ENCODE measurements at regions not wholly inside any gene's neighbourhood (a gene's known extent, or its start where the extent isn't known, plus 50 kb on each side); places are given as distances from the start of the nearest gene placed in this dataset.

DNA sequence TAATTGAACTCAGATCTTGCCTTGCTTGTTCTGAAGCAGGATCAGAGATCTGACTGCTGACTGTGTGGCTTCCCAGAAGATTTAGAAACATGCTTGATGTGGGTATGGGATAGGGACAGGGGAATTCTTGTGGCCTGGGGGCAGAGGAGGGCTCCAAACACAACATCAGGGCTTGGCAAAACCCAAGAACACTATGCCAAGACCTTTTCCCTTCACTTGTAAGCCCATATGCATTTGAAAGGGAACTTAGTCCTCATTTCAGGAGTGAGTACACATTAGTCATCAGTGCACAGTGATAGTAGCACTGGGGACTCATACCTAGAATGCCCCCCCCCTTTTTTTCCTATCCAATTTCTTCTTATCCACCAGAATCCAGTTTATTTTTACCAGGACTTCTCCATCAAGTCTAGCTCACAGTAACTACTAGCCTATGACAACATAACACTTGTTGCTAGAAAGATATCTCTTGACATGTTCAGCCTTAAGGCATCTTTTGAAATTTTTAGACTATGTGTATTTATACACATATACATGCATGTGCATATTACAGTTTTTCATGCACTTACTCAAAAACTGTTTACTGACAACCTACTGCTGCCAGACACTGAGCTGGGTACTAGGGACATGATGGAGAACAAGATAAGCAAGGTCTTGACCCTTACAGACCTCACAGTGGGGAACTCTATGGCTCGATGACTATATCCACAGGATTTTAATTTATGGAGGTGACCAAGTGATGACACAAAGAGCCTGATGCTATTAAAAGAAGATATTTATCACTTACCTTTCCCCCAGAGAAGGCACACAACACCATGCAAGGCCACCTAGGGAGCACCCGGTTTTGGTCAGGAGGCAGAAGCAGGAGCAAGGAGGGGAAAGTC is 158.3 kb upstream of the MAP3K1 start:
- peaks cover 7% of the 10 kb centered on the region for H3K4me1 ChIP-seq (ENCODE audit: control insufficient read depth, insufficient read depth, low read length, unreplicated experiment)
- peaks cover 45% of the 10 kb centered on the region for H3K27me3 ChIP-seq (ENCODE audit: insufficient read depth, low read length)
- no peak overlapping the region for H3K27ac ChIP-seq (ENCODE audit: low read depth, low read length)
- no peak overlapping the region for H3K4me3 ChIP-seq (ENCODE audit: low read depth, low read length)
- no peak overlapping the region for H2AFZ ChIP-seq (ENCODE audit: low read length, unreplicated experiment)
- no peaks in the 10 kb centered on the region for H3K79me2 ChIP-seq (ENCODE audit: control insufficient read depth, insufficient read depth, low read length, unreplicated experiment)
- H3K36me3 ChIP-seq (ENCODE audit: insufficient read depth, low read length): no peaks in the 10 kb centered on the region

DNA sequence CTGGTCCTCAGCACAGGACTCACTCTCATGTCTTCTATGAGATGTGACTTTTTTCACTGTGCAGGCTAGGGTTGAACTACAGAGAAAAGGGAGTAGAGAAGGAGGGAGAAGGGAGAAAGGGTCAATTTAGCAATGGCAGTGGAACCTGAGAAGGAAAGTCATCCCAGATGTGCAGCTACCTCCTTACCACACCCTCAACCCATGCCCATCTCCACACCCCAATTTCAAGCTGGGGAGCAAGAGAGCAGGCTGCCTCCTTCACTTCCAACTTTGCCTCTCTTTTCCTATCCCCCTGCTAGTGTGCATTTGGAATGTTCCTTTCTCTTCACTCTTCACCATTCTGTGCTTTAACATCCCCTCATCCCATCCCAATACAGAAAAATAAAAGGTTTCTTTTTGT is 163.5 kb upstream of the MAP3K1 start:
- H3K27me3 ChIP-seq (ENCODE audit: insufficient read depth, low read length): peaks cover 46% of the 10 kb centered on the region
- no peaks in the 10 kb centered on the region for H3K79me2 ChIP-seq (ENCODE audit: control insufficient read depth, insufficient read depth, low read length, unreplicated experiment)
- no peak overlapping the region for H2AFZ ChIP-seq (ENCODE audit: low read length, unreplicated experiment)
- H3K27ac ChIP-seq (ENCODE audit: low read depth, low read length): no peak overlapping the region
- no peaks in the 10 kb centered on the region for H3K36me3 ChIP-seq (ENCODE audit: insufficient read depth, low read length)
- H3K4me1 ChIP-seq (ENCODE audit: control insufficient read depth, insufficient read depth, low read length, unreplicated experiment): peaks cover 4% of the 10 kb centered on the region
- no peak overlapping the region for H3K4me3 ChIP-seq (ENCODE audit: low read depth, low read length)

DNA sequence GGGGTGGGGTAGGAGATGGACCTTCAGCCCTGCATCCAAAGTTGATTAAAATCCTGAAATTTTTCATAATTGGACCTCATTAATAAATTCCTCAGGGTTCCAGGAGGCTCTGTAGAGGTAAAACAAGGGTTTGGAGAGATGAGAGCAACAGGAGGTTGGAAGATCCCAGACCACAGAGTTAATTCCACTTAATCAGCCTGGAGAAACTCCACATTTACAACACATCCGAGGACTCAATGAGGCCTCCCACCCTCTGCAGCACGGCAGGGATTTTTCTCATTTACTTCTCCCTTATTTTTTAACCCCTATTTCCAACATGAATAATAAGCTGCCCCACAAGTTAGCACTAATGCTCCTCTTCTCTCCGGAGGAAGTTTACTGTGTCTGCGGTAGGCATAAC is 165.0 kb upstream of the MAP3K1 start:
- Histone ChIP-seq H3K79me2 (ENCODE audit: control insufficient read depth, insufficient read depth, low read length, unreplicated experiment) (no peaks in the 10 kb centered on the region), H3K27ac (ENCODE audit: low read depth, low read length) (no peak overlapping the region), H3K4me3 (ENCODE audit: low read depth, low read length) (no peak overlapping the region), H3K27me3 (ENCODE audit: insufficient read depth, low read length) (peaks cover 41% of the 10 kb centered on the region), H3K4me1 (ENCODE audit: control insufficient read depth, insufficient read depth, low read length, unreplicated experiment) (no peaks in the 10 kb centered on the region), H2AFZ (ENCODE audit: low read length, unreplicated experiment) (no peak overlapping the region), H3K36me3 (ENCODE audit: insufficient read depth, low read length) (no peaks in the 10 kb centered on the region)

DNA sequence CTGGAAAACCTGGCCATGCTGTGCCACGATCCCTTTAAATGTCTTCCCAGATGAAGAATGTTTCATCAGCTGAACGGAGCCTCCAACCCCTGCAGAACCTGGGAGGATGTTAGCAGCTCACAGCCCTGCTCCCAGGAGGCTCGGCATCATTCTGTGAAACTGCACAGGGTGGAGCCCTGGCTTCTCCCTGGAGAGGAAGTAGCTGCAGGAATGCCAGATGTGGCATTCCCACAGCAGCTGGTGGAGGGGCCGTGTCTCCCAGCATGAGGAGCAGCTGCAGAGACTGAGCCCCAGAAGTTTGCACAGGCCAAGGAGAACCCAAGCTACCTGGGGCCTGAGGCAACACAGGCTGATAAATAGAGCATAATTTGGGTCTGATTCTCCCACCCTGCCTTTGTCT is 165.8 kb upstream of the MAP3K1 start:
- Histone ChIP-seq H3K4me1 (ENCODE audit: control insufficient read depth, insufficient read depth, low read length, unreplicated experiment) (no peaks in the 10 kb centered on the region), H3K27ac (ENCODE audit: low read depth, low read length) (no peak overlapping the region), H3K4me3 (ENCODE audit: low read depth, low read length) (no peak overlapping the region), H2AFZ (ENCODE audit: low read length, unreplicated experiment) (no peak overlapping the region), H3K27me3 (ENCODE audit: insufficient read depth, low read length) (peaks cover 36% of the 10 kb centered on the region), H3K36me3 (ENCODE audit: insufficient read depth, low read length) (no peaks in the 10 kb centered on the region), H3K79me2 (ENCODE audit: control insufficient read depth, insufficient read depth, low read length, unreplicated experiment) (no peaks in the 10 kb centered on the region)

DNA sequence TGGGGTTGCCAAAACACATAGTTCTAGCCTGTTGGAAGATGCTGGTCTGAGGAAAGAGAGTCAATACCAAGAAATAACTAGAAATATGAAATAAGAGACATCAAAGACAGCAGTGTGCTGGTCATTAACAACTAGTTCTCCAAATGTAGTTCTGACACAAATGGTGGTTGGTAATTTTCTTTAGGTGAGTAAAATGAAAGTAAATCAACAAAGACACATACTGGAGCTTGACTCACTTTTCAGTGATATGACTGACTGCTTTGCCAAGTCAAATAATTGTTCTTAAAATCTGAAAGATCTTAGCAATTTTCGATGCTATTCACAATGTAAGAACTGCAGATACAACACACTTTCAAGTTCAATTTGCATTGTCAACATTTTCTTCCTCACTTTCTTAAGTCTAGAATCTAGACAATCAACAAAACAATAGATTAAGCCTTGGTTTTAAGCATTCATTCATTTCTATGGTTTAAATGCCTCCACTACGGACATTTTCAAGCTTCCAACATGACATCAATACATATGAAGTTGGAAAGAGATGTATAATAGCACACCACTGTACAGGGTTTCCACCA is 166.8 kb upstream of the MAP3K1 start:
- H3K27ac ChIP-seq (ENCODE audit: low read depth, low read length): no peak overlapping the region
- H3K79me2 ChIP-seq (ENCODE audit: control insufficient read depth, insufficient read depth, low read length, unreplicated experiment): no peaks in the 10 kb centered on the region
- H3K4me1 ChIP-seq (ENCODE audit: control insufficient read depth, insufficient read depth, low read length, unreplicated experiment): no peaks in the 10 kb centered on the region
- H3K27me3 ChIP-seq (ENCODE audit: insufficient read depth, low read length): peaks cover 29% of the 10 kb centered on the region
- H3K4me3 ChIP-seq (ENCODE audit: low read depth, low read length): no peak overlapping the region
- no peak overlapping the region for H2AFZ ChIP-seq (ENCODE audit: low read length, unreplicated experiment)
- H3K36me3 ChIP-seq (ENCODE audit: insufficient read depth, low read length): no peaks in the 10 kb centered on the region

DNA sequence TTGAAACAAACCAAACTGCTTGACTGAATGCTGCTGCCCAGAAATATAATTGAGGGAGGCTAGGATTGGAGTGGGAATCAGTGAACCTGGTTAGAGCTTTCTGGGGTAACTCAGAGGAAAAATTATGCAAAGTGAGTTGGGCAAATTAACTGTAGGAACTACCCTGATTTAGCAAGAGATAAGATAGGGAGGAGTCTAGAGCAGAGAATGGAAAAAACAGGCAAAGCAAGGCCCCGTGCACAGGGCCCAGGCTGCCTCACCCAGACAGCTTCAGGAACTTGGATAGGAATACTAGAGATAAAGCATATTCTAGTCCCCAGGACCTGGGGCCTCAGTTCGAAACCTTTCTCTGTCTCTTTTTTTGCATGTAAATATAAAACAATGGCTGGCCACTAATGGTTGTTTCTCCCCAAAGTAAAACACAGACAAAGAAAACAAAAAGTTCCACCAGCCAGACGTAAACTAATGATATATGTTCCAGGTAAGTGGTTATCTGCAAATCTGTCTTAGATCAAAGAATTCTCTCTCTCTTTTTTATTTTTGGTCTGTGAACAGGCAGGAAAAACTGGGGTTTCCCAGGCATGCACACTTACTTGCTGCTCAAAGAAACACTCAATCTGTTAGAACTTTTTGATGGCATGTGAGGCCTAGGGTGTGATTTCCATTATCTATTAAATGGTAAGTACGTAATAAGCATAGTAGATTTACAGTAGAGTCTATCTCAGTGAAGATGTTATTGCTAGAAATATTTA is 168.1 kb upstream of the MAP3K1 start:
- Histone ChIP-seq H2AFZ (ENCODE audit: low read length, unreplicated experiment) (no peak overlapping the region), H3K27ac (ENCODE audit: low read depth, low read length) (no peak overlapping the region), H3K79me2 (ENCODE audit: control insufficient read depth, insufficient read depth, low read length, unreplicated experiment) (no peaks in the 10 kb centered on the region), H3K4me1 (ENCODE audit: control insufficient read depth, insufficient read depth, low read length, unreplicated experiment) (no peaks in the 10 kb centered on the region), H3K27me3 (ENCODE audit: insufficient read depth, low read length) (peaks cover 21% of the 10 kb centered on the region), H3K36me3 (ENCODE audit: insufficient read depth, low read length) (no peaks in the 10 kb centered on the region), H3K4me3 (ENCODE audit: low read depth, low read length) (no peak overlapping the region)

DNA sequence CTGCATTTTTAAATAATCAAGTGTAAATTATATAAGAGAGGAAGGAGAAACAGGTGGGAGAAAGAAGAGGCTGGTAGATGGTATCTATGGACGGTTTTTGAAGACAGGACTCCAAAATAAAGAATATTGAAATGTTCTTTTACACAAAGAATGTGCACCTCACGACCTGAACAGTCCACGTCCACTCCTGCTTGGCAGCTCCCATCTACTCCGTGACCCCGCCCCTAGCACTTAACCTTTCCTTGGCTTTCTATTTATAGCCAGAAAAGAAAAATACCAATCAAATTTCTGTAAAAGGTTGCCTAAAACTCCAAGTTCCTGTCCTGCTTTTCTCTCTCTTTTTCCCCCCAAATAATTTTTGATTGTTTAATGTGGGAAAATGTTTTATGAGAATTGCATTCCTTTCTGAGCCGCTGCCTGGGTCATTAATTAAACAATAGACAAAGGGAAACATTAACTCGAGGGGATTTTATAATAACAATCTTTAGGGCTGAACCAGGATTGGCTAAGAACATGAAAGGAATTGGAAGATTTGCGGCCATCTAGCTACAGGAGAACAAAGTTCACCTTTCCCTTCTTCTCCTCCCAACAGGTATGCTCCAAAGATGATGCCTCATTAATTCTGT is 173.6 kb upstream of the MAP3K1 start:
- no peaks in the 10 kb centered on the region for H3K36me3 ChIP-seq (ENCODE audit: insufficient read depth, low read length)
- peaks cover 11% of the 10 kb centered on the region for H3K4me1 ChIP-seq (ENCODE audit: control insufficient read depth, insufficient read depth, low read length, unreplicated experiment)
- H3K4me3 ChIP-seq (ENCODE audit: low read depth, low read length): no peak overlapping the region
- no peaks in the 10 kb centered on the region for H3K79me2 ChIP-seq (ENCODE audit: control insufficient read depth, insufficient read depth, low read length, unreplicated experiment)
- peaks cover 11% of the 10 kb centered on the region for H3K27me3 ChIP-seq (ENCODE audit: insufficient read depth, low read length)
- no peak overlapping the region for H2AFZ ChIP-seq (ENCODE audit: low read length, unreplicated experiment)
- no peak overlapping the region for H3K27ac ChIP-seq (ENCODE audit: low read depth, low read length)

DNA sequence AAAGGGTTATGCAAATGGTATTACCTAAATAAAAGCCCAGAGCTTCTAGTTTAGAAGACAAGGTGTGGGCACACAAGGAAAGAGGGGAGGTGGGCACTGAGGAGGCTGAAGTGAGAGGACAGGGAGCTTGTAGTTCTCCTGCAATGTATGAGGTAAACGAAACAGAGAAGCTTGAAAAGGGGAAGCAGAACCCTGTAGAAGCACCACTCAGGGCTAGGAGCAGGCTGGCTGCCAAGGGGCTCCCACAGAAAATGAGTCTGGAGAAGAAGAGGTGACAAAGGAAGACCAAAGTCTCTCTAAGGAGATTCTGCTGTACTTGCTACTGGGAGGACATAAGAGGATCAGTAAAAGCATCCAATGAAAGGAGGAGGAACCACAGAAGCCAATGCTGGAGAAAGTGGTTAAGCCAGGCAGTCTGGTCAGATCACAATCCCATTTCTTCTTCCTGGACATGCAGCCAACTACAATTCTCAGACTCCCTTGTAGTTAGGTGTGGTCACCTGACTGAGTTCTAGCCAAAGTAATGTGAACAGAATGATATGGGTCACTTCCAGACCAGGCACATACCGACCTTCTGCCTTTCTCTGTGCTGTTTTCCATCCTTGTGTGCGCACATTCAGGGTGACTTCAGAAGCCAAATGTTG is 174.5 kb upstream of the MAP3K1 start:
- Histone ChIP-seq H3K4me1 (ENCODE audit: control insufficient read depth, insufficient read depth, low read length, unreplicated experiment) (peaks cover 11% of the 10 kb centered on the region), H3K27me3 (ENCODE audit: insufficient read depth, low read length) (peaks cover 11% of the 10 kb centered on the region), H3K4me3 (ENCODE audit: low read depth, low read length) (no peak overlapping the region), H2AFZ (ENCODE audit: low read length, unreplicated experiment) (no peak overlapping the region), H3K79me2 (ENCODE audit: control insufficient read depth, insufficient read depth, low read length, unreplicated experiment) (no peaks in the 10 kb centered on the region), H3K36me3 (ENCODE audit: insufficient read depth, low read length) (no peaks in the 10 kb centered on the region), H3K27ac (ENCODE audit: low read depth, low read length) (no peak overlapping the region)

DNA sequence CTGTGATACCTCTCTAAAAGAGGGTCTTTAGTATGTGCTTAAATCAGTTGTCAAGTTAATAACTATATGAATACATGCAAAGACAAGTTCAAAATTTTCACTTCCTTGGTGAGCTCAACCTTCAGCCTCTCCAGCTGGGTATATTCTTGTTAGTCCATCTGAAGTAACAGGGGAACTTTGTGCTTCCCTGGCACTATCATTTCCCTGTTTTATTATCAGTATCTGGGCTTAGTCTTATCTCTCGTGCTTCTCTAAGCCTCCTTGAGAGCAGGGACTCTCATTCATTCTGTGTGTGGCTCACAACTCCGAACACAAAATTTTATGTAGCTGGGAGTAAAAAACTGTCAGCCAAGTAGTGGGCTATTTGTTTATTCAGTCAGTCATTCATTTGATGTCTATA is 175.9 kb upstream of the MAP3K1 start:
- peaks cover 11% of the 10 kb centered on the region for H3K4me1 ChIP-seq (ENCODE audit: control insufficient read depth, insufficient read depth, low read length, unreplicated experiment)
- no peak overlapping the region for H2AFZ ChIP-seq (ENCODE audit: low read length, unreplicated experiment)
- peaks cover 11% of the 10 kb centered on the region for H3K27me3 ChIP-seq (ENCODE audit: insufficient read depth, low read length)
- no peak overlapping the region for H3K4me3 ChIP-seq (ENCODE audit: low read depth, low read length)
- no peak overlapping the region for H3K27ac ChIP-seq (ENCODE audit: low read depth, low read length)
- H3K79me2 ChIP-seq (ENCODE audit: control insufficient read depth, insufficient read depth, low read length, unreplicated experiment): no peaks in the 10 kb centered on the region
- no peaks in the 10 kb centered on the region for H3K36me3 ChIP-seq (ENCODE audit: insufficient read depth, low read length)

DNA sequence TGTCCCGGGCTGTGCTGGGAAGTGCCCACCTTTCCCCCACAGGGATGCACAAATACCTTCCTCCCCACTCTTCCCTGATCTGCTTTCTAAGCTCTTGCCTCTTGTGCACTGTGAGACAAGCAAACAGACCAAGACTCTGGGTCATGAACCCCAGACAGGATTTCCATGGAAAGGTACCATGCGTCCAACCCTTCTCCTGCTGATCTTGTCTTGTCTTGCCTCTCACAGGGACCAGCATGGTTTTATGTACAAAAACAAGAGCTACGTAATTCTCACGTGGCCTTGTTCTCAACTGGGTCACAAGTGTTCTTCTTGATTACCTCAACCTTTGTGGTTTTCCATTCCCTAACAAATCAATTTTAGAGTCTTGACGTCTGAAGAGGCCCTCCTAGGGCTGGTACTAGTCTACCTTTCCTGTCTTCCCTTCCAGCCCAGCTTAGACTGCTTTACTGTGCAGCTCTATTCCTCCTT is 176.5 kb upstream of the MAP3K1 start:
- H3K79me2 ChIP-seq (ENCODE audit: control insufficient read depth, insufficient read depth, low read length, unreplicated experiment): no peaks in the 10 kb centered on the region
- peaks cover 11% of the 10 kb centered on the region for H3K4me1 ChIP-seq (ENCODE audit: control insufficient read depth, insufficient read depth, low read length, unreplicated experiment)
- no peak overlapping the region for H3K27ac ChIP-seq (ENCODE audit: low read depth, low read length)
- H3K4me3 ChIP-seq (ENCODE audit: low read depth, low read length): no peak overlapping the region
- peaks cover 11% of the 10 kb centered on the region for H3K27me3 ChIP-seq (ENCODE audit: insufficient read depth, low read length)
- H2AFZ ChIP-seq (ENCODE audit: low read length, unreplicated experiment): no peak overlapping the region
- no peaks in the 10 kb centered on the region for H3K36me3 ChIP-seq (ENCODE audit: insufficient read depth, low read length)
